DMS 273 (cell line): ENCODE measurements at regions not wholly inside any gene's neighbourhood (a gene's known extent, or its start where the extent isn't known, plus 50 kb on each side); places are given as distances from the start of the nearest gene placed in this dataset.

Experiments
- DNase-seq: peaks from one replicate; lab custom pipeline; 2025; ENCODE audit not compliant: unreplicated experiment; lab: John Stamatoyannopoulos, UW

DNA sequence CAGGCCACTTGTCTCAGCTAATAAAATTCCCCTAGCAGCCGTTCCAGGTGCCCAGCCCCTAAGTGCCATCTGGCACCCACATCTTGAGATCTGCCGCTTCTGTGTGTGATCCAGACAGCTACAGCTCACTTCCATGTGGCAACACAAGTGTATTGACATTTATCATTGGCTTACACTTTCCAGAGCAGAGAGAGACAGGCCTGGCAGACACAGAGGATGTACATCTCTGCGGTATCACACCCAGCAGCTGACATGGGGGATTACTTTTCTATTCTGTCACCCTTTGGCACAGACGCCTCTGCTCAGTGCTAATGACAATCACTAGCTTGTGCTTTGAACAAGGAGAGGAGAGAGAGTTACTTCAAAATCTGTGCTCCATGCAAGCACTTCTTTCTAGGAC is 195.9 kb downstream of the KDR start:
- DNase-seq: peak; percentile 68

DNA sequence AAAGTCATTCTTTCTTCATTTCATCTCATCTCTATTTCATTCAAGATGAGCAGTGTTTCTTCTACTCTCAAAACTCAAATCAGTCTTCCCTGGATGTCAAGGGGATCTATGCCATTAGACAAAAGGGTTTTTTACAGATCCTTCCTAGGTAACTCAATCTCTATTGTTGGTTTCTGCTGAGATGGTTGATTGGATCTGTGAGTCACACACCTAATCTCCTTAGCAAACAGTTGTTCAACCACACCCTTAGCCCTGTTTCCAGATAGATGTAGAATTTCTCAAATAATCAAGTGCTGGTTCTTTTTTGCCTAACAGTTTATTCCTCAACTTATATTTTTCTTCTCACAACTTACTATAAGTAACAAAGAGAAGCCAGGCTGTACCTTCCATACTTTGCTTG is 200.5 kb downstream of the KDR start:
- DNase-seq: no peak

DNA sequence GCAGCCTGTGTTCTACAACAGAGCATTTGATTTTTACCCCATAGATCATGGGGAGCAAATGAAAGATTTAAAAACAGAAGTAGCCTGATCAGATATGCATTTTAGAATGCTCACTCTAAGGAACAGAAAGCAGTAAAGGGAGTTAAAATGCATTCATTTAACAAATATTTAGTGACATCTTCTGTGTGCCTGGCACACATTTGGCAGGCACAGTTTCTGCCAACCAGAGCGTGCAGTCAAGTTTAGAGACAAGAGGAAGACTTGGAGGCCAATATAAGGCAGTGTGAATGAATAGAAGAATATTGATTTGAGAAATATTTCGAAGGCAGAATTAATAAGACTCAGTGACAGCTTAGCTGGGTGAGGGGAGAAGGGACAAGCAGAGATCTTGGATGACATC is 210.1 kb downstream of the KDR start:
- no peak for DNase-seq

DNA sequence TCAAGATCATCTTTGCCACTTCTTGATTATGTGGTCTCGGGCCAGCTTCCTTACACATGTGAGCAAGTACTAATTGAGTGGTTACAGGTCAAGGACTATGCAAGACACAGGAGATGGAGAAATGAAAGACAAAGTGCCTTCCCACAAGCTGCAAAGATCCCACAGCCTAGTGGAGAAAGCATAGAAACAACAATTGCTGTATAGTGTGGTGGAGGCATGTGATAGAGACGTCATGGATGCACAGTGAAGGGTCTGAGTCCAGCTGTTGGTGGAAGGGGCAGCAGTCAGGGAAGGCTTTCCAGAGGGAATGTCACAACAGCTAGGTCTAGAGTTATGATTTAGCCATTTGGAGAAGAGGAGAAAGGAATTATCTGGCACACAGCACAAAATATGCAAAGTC is 210.6 kb downstream of the KDR start:
- no peak for DNase-seq

DNA sequence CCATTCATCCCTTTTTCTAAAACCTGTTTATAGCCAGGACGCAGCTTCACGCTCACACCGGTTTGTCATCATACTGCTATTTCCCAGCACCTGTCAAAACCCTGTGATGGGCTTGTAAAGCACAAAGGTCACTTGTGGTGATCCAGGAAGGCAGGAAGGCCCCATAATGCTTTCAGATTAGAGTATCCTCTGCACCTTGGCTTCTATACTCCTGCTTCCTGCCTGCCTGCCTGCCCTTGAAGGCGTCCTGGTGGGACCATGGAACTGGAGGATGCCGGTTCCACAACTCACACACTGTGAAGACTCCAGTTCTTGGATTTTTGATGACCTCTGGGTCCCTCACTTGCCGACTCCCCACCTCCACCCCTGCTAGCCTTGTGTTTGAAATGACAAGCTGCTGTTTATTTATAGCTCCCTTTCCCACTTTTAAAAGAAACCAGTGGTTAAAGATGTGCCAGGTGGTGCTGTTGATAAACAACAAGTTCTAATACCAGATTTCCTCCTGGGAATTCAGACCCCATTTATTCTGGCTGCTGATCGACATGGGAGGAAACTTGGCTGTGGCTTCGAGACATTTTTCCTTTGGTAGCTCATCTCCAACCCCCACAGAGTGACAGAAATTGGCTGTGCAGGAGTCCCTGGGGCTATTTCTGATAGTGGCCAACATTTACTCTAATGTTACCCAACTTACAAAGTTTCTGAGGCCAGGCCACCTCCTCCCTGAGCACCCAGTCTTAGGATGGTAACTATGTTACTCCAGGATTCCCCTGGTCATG is 211.5 kb downstream of the KDR start:
- DNase-seq: peak; percentile 1

DNA sequence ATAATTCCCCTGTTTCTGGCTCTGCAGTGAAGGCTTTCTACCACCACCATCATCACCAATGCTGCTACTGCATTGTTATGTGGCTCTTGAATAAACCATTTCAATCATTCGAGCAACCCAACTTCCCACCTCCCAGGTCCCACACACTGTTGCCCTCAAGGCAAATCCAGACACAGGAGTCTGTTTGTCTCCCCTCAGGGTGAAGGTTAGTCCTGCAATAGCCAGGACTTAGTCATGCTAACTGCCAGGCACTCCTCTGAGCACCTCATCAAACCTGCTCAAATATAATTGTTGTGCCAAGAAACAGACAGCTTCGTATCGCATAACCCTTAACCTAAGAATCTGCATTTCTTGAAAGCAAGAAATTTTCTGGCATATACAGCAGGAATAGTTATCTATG is 213.2 kb downstream of the KDR start:
- DNase-seq: no peak

DNA sequence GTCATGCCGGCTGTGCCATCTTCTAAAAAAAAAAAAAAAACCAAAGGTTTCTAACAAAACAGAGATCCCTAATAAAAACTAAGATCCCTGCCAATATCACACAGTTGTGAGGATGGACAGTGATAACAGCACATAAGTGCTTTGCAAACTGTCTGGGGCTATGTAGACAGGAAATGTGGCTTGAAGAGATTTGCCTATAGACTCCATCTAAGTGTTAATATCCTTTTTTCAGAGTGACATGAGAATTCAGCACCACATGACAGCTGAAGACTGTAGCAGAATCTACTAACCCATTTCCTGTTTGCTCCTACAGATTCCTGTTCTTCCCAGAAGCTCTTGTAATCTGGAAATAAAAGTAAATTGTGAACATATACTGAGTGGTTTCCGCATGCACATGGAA is 215.4 kb downstream of the KDR start:
- DNase-seq: no peak

DNA sequence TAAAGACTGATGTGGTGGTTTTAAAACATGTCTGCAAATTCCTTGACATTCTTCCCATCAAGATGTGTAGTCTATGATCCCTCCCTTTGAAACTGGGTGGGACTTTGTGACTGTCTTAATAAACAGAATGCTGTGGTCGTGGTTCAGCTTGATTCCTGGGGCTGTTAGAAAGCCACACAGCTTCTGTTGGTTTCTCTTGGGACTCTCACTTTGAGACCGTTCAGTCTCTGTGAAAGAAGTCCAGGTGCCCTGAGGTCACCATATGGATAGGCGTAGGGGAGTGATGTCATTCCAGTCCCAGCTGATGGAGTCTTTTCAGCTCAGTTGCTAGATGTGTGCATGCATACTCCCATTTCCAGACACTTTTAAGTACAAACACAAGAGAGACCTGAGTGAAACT is 216.6 kb downstream of the KDR start:
- peak; percentile 4 for DNase-seq

DNA sequence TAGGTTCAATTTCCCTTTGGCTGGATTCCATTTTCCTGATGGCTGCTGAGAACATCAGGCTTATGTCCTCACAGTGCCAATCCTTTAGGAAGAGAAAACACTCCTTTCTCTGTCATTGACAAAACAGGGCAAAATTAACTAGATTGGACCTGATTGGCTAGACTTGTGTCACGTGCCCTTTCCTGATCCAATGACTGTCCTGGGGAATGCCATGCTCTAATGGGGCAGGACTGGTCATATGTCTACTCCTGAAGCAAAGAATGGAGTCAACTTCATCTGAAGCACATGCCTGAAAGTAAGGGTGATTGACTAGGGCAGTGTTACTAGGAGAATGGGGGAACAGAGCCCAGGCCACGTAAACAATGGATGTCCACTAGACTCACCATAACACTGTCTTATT is 220.4 kb downstream of the KDR start:
- DNase-seq: no peak

DNA sequence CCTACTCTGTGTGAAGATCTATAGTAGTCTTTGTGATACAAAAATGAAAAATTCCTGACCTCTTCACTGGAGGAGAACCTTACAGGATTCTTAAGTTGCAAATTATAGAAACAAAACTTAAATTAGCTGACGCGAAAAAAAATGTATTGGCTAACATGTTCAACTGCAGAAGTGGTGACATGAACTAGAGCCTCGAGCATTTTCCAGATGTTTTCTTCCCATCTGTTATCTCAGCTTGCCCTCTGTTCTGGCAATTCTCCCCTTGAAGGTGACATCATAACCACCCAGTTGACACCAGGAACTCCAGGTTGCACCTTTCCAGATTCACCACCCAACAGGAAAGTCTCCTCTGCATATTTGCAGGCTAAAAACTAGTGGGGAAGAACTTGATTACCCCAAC is 222.4 kb downstream of the KDR start:
- no peak for DNase-seq

DNA sequence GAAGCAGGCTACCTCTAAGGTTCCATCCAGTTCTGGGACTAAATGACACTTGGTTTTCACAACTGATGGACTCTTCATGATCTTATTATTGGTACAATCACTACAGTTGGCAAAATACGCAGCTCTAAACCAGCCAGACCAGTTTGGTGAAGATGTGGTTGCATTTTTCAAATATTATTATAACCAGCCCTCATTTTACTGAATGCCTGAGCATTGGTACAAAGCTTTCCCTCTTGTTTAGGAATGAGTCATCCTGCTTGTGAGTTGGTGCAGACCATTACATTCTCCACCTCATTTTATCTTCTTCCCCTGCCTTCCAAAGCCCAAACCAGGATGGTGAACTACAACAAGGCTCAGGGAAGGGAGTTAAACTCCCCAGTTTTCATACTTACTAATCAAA is 223.1 kb downstream of the KDR start:
- DNase-seq: no peak

DNA sequence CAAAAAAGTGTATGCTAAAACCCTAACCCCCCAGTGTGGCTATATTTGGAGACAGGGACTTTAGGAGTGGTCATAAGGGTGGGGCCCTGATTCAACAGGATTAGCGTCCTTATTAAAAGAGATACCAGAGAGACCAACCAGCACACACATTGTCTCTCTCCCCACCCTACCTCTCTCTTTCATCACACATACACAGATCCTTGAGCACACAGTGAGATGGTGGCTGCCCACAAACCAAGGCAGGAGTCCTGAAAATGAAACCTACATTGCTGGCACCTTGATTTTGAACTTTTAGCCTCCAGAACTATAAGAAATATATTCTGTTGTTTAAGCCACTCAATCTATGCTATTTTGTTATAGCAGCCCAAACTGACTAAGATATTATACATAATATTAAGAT is 224.2 kb downstream of the KDR start:
- DNase-seq: no peak

DNA sequence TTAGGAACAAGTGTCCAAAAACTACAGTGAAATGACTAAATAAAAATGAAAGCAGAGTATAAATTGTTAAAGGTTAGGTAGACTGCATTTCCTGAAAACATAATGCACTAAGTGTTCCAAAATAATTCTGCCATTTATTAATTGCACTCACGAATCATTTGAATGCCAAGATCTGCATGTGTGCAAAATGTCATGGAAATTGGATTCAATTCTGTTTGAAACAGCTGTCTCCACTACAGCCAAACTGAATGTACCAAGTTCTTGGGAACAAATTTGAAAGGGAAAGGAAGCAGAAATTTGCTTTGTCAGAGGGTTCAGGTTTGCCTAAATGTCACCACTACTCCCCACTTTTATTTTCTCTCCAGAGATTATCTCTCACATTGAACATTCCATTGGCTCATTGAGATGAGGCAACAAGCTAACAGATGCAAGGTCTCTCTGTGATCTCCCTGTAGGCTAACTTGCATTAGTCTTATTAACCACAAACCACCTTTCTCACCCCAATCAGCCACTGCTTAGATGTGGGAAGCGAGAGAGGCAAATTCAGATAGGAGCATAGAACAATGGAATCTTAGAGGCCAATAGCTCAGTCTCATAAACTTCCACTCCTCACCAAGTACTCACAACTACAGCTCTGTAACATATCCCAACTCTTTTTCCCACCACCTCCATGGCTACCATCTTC is 226.6 kb downstream of the KDR start:
- DNase-seq: no peak

DNA sequence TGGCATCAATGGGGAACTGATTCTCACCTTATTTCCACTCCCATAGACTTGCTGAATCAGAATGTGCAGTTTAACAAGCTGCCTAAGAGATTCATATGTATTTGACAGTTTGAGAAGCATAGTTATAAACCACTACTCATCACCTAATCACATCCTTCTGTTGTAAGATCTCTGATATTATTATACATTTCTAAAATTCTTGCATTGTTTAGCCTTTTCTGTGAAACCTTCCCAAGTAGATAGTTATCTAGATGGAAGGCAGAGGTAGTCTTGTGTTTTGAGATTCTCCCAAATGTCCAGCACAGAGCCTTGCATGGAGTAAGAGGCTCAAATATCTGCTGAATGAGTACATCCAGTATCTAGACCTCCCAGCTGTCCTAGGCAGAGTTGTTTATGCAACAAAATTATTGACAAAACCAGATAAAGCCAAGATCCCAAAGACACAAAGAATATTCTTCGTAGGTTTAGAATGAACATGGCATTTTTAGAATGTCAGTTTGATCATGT is 227.3 kb downstream of the KDR start:
- DNase-seq: no peak

DNA sequence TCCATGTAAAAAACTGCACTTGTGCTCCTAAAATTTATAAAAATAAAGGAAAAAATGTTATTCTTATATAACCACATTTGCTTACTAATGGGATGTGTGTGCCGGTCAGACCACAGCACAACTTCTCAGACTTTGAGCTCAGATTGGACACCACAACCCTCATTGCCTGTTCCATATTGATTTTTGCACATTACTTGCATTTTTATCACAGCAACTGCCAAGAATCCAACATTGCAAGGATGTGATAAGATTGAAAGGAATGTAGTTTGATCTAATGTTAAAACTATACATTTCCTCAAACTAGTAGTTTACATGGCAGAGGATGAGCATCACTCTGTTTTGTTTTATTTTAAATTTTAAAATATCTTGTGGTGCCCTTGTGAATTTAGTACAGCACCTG is 227.8 kb downstream of the KDR start:
- DNase-seq: no peak

DNA sequence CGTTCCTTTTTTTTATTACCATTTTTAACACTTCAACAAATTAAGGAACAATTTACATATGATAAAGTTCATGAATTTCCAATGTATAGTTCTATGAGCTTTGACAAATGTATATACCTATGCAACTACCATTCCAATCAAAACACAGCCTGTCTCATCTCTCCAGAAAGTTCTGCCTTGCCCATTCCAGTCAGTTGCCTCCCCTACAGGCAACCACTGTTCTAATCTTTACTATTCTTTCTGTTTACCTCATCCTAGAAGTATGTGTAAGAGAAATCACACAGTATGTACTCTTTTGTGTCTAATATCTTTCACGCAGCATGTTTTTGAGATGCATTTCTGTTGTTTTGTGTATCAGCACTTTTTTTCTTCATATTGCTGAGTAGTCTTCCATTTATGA is 224.9 kb downstream of the KIT start:
- no peak for DNase-seq

DNA sequence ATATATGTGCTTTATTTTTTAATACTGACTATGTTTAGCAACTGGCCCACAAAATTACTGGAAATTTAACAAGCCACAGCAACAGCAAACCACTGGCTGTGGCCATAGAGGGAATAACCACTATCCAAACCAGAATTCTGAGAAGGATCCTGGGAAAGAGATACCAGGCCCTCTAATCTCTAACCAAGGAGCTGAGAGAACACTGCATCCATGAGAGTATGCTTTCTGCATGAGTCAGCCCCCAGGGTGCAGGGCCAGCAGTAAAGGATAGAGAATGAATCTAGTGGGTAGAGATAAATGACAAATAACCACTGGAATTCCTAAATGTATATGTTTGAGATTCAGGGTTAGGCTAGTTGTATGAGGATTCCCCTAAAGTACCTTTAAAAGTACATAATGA is 221.8 kb downstream of the KIT start:
- no peak for DNase-seq

DNA sequence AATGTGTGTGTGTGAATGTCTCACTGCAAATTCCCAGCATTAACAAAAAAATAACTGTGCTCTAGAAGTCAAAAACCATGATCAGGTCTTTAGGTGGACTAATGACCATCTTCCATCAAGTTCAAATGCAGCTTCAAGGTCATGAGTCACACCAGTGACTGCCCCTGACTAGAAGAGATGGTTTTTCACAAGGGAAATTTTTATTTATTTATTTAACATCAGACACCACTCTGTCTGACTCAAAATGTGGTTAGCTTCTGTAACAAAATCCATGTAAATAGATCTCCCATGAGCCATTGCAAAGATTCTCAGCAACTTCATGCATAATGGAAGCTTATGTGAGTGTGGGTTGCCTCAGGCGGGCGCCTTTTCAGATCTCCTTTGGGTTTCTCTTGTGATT is 219.2 kb downstream of the KIT start:
- no peak for DNase-seq

DNA sequence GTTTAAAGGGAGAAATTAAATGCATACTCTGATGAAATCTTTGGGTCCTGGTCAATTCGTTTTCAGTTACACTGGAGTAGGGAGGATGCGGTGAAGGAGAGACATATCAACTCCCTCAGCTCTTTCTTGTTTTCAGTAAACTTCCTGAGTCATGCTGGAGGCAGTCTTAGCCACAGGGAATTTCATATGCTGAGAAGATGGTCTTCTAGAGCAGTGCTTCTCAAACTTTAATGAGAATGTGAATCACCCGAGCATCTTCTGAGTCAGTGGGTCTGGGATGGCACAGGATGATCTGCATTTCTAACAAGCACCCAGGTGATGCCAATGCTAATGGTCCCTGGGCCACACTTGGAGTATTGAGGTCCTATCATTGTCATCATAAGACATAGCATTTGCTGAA is 214.5 kb downstream of the KIT start:
- no peak for DNase-seq

DNA sequence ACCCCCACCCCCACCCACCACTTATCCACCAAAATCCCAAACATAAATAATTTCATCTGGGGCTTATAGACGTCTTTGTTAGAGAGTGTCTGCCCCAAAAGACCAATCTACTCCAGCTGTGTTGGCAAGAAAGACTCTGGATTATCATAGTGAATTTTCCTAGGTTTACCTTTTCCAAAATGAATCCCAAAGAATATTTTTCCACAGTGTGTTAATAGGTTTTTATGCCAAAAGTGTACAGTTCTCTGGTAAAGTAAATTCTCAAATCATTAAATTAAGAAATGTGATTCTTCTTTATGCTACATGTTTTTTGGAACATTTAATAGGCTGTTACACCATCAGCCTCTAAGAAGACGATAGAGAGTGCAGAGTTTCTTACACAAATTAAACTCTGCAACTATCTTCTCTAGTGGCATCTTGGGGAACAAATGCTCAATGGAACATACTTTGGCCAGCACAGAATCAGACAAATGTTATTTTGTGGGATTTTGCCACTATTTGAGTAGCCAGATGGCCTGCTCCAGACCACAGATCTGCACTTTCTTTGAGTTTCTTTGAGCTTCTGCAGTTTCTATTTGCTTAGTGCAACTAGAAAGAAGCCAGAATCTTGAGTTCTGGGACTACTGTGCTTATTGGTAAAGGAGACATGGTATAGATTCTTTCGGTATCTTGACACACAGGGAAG is 206.0 kb downstream of the KIT start:
- no peak for DNase-seq

DNA sequence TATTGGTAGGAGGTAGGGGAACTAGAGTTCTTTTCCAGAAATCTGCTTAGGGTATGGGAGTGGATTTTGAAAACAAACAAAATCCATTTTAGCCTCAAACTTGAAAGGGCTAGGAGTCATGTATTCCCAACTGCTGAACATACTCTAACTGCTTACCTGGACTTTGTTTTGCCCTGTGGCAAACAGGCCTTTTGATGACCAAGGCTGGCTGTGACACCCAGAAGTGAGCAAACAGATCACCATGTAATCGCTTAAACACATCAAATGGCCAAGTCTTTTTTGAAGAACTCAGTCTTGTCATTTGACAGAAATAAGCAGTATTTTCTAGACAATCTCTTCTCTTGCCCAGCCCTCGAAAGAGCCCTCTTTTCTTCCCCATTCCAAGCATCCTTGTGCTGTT is 203.4 kb downstream of the KIT start:
- no peak for DNase-seq

DNA sequence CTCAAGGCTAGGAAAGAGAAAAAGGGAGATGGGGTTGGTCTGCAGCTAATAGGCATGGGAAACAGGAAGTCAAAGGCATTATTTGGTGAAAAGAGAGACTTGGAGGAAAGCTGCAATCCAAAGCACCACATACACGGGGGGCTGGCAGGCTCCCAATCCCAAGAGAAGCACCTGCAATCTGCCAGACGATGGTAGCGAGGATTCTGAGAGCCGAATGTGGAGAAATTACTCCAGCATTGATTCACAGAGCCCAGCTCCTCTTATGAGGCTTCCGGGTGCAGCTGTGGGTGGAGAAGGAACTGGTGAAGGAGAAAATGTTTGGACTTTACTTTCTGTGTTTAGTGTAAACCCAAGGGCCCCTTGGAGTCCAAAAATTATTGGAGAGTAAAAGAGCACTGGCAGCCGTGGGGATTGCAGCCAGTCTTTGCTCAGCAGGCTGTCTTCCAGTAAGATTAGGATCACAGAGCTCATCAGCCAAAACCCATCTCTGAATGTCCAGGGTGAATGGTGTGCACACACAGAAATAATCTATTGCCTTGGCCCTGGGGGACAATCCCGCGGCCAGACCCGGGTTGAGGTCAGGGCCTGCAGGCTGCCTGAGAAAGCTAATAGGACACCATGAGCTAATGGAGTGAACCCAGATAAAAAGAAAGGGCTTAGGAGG is 197.6 kb downstream of the KIT start:
- no peak for DNase-seq
